ENCODE measurements at regions not wholly inside any gene's neighbourhood (a gene's known extent, or its start where the extent isn't known, plus 50 kb on each side); places are given as distances from the start of the nearest gene placed in this dataset.

- TF ChIP-seq JUND (IDR thresholded peaks at IDR 0.05) (no peak), CTCF (IDR thresholded peaks at IDR 0.05; ENCODE audit: low read depth, low read length, missing input control) (no peak), MAX (IDR thresholded peaks at IDR 0.05) (no peak), HNF4G (IDR thresholded peaks at IDR 0.05) (no peak), RXRA (IDR thresholded peaks at IDR 0.05) (no peak), RAD21 (IDR thresholded peaks at IDR 0.05) (no peak), GABPA (IDR thresholded peaks at IDR 0.05 in 1 of 2, conservative IDR thresholded peaks at IDR 0.05 in 1 of 2) (no peak), FOXA2 (IDR thresholded peaks at IDR 0.05) (no peak), ZBTB33 (IDR thresholded peaks at IDR 0.05) (no peak), HNF4A (conservative IDR thresholded peaks at IDR 0.05) (no peak)
- 76% methylated on average over 6 of the region's 6 CpGs for WGBS
- peaks cover 0 to 3% (median 0%) of the 10 kb centered on the region in 4 donors for H3K9me3 ChIP-seq (ENCODE audit: control insufficient read depth in 4 of 4, low read length in 3 of 4)
- no peak for DNase-seq (ENCODE audit: low spot score)
- no peak overlapping the region for H3K27ac ChIP-seq (ENCODE audit: low read depth in 1 of 2, low read length in 2 of 2)
- H3K4me1 ChIP-seq (ENCODE audit: control insufficient read depth in 4 of 4, insufficient read depth in 4 of 4, low read length in 3 of 4) = no peaks in the 10 kb centered on the region
- H3K36me3 ChIP-seq (ENCODE audit: control insufficient read depth in 4 of 4, insufficient read depth in 3 of 4, low read depth in 1 of 4, low read length in 3 of 4) = no peaks in the 10 kb centered on the region
- H3K27me3 ChIP-seq (ENCODE audit: control insufficient read depth in 4 of 4, insufficient read depth in 4 of 4, low read length in 3 of 4) = peaks cover 0 to 7% (median 0%) of the 10 kb centered on the region in 4 donors
- no peak overlapping the region for H3K4me3 ChIP-seq (ENCODE audit: low read depth in 1 of 3, low read length in 3 of 3)
- no peak overlapping the region for H3K9ac ChIP-seq (ENCODE audit: low read depth in 1 of 2, low read length in 2 of 2)
These were observed 379.8 kb downstream of the EFNA5 start for GRCh38 chr5:107290780-107291398.

GRCh38 chr5:107289030-107289714, 381.6 kb downstream of the EFNA5 start:
- H3K9ac ChIP-seq (ENCODE audit: low read depth in 1 of 2, low read length in 2 of 2) = no peak overlapping the region
- no peak for DNase-seq (ENCODE audit: low spot score)
- H3K4me3 ChIP-seq (ENCODE audit: low read depth in 1 of 3, low read length in 3 of 3) = no peak overlapping the region
- no peak overlapping the region for H3K27ac ChIP-seq (ENCODE audit: low read depth in 1 of 2, low read length in 2 of 2)
- no peaks in the 10 kb centered on the region for H3K36me3 ChIP-seq (ENCODE audit: control insufficient read depth in 4 of 4, insufficient read depth in 3 of 4, low read depth in 1 of 4, low read length in 3 of 4)
- H3K9me3 ChIP-seq (ENCODE audit: control insufficient read depth in 4 of 4, low read length in 3 of 4) = peaks cover 0 to 3% (median 0%) of the 10 kb centered on the region in 4 donors
- WGBS = 77% methylated on average over 4 of the region's 4 CpGs
- no peaks in the 10 kb centered on the region for H3K4me1 ChIP-seq (ENCODE audit: control insufficient read depth in 4 of 4, insufficient read depth in 4 of 4, low read length in 3 of 4)
- TF ChIP-seq CTCF (IDR thresholded peaks at IDR 0.05; ENCODE audit: low read depth, low read length, missing input control) = no peak
- TF ChIP-seq ATF3 (IDR thresholded peaks at IDR 0.05) = no peak
- TF ChIP-seq HNF4A (conservative IDR thresholded peaks at IDR 0.05) = no peak
- TF ChIP-seq YY1 (IDR thresholded peaks at IDR 0.05) = no peak
- TF ChIP-seq SP1 (IDR thresholded peaks at IDR 0.05) = no peak
- TF ChIP-seq FOXA2 (IDR thresholded peaks at IDR 0.05) = no peak
- H3K27me3 ChIP-seq (ENCODE audit: control insufficient read depth in 4 of 4, insufficient read depth in 4 of 4, low read length in 3 of 4) = peaks cover 0 to 7% (median 0%) of the 10 kb centered on the region in 4 donors

Data from liver (tissue), 8 donors.